ENCODE measurements at regions not wholly inside any gene's neighbourhood (a gene's known extent, or its start where the extent isn't known, plus 50 kb on each side); places are given as distances from the start of the nearest gene placed in this dataset.

GRCh38 chr13:109357751-109358471 is 428.5 kb downstream of the IRS2 start:
- no peak for DNase-seq

- no peak for DNase-seq
Observed at GRCh38 chr13:109355875-109356434, 430.4 kb downstream of the IRS2 start.

- no peak for DNase-seq
Observed at GRCh38 chr13:109355166-109355565, 431.2 kb downstream of the IRS2 start.

- DNase-seq, result no peak
Observed at GRCh38 chr13:109351236-109351635, 435.1 kb downstream of the IRS2 start.

- no peak for DNase-seq
Observed at GRCh38 chr13:109348519-109349258, 437.7 kb downstream of the IRS2 start.

- no peak for DNase-seq
Observed at GRCh38 chr13:109346060-109346459, 440.3 kb downstream of the IRS2 start.

GRCh38 chr13:109345433-109345941 is 440.9 kb downstream of the IRS2 start:
- no peak for DNase-seq

- DNase-seq, result no peak
Observed at GRCh38 chr13:109344552-109345157, 441.7 kb downstream of the IRS2 start.

- no peak for DNase-seq
Observed at GRCh38 chr13:109336730-109337129, 449.7 kb downstream of the IRS2 start.

GRCh38 chr13:109333893-109334651 is 452.3 kb downstream of the IRS2 start:
- no peak for DNase-seq

GRCh38 chr13:109332506-109333499 is 453.6 kb downstream of the IRS2 start:
- DNase-seq, result no peak

GRCh38 chr13:109331898-109332297 is 454.5 kb downstream of the IRS2 start:
- DNase-seq, result no peak

GRCh38 chr13:109331011-109331433 is 455.4 kb downstream of the IRS2 start:
- DNase-seq, result no peak

GRCh38 chr13:109330123-109330522 is 456.3 kb downstream of the IRS2 start:
- no peak for DNase-seq

GRCh38 chr13:109329175-109329574 is 457.2 kb downstream of the IRS2 start:
- DNase-seq, result no peak

GRCh38 chr13:109326601-109327000 is 459.8 kb downstream of the IRS2 start:
- no peak for DNase-seq

- DNase-seq, result no peak
Observed at GRCh38 chr13:109323338-109323737, 463.0 kb downstream of the IRS2 start.

- DNase-seq, result no peak
Observed at GRCh38 chr13:109318945-109319590, 467.3 kb downstream of the IRS2 start.

GRCh38 chr13:109315481-109315880 is 470.9 kb downstream of the IRS2 start:
- no peak for DNase-seq

GRCh38 chr13:109314101-109314500 is 472.3 kb downstream of the IRS2 start:
- DNase-seq, result no peak

- DNase-seq, result no peak
Observed at GRCh38 chr13:109312399-109312798, 474.0 kb downstream of the IRS2 start.

Data from stimulated activated CD4-positive, alpha-beta T cell treated with anti-CD3 and anti-CD28 coated beads, Interleukin-2, amount 100 ng/mL, for 24 hours (primary cell).